Tongue (tissue), 1 donor: ENCODE measurements at regions not wholly inside any gene's neighbourhood (a gene's known extent, or its start where the extent isn't known, plus 50 kb on each side); places are given as distances from the start of the nearest gene placed in this dataset.
"Not testable (repeated sequence)": the region's sequence is repeated elsewhere in the genome, so short reads cannot be mapped to it uniquely, and the experiment has no call there.

Experiments used
- DNase-seq: peaks from one replicate; pipeline ENCODE4 v3.0.0-alpha.2; 2015

DNA sequence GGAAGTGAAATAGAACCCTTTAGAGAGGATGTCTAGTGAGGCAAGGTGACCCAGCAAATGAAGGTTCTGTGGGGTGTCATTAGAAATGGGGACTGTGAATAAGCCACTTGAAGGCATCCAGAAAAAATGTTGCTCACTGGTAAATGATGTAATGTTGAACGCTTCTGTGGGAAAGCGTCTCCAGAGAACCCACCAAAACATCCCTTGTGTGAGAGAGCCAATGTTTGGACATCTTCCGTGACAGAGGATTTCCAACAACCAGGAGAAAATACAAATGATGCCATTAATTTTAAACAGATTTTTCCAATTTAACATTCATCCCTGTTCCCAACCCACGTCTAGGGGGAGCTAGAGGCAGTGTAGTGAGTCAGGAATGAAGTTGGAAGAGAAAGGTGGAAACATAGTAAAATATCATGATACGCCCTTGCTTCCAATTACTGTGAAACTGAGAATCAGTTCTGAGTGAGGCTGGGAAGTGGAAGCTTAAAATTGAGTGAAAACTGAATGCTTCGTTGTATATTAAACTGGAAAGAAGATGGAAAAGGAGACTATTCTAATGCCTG lies 584.2 kb downstream of the CD109 start:
- DNase-seq, result no peak

DNA sequence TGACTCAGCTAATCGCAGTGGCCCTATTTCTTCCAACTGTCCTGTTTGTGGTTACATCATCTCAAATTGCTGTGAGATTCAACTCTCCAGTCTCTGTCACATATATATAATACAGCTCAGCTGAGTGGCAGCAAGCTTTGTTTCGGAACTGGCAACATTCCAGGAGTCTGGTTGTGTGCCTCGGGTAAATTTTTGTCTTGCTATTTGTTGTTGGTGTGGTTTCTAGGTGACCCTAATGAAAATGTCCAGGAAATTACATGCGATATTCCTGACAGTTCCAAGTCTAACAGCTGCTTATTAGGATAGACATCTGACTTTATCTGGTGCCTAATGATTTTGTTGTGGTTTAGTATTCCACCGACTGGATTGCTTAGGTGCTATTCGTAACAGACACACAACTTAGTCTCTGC lies 581.8 kb downstream of the CD109 start:
- peak; percentile 91 for DNase-seq

DNA sequence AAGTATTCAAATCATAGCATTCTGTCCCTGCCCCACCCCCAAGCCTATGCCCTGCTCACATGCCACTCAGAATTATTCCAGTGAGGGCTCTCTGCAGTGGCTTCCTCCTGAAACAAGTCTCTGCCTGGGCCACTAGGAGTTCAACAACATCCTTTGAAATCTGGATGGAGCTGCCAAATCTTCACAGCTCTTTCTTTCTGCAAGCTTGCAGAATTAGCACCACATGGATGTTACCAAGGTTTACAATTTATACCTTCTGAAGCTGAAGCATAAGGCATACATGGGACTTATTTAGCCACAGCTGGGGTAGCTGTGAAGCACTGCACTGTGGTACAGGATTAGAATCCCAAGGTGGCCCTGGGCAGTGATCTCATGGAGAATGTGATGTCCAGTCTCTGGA lies 577.5 kb downstream of the CD109 start:
- DNase-seq, result no peak

DNA sequence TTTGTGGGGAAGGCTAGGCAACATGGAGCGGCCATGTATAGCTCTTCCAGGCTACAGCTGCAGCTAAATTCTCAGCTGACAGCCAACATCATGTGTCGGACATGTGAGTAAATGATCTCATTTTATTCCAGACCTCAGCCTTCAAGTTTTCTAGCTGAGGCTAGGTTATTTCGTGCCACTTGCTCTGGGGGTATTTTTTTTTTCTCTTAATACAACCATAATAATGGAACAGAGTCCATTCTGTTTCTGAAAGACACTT lies 573.5 kb downstream of the CD109 start:
- peak; percentile 63 for DNase-seq

DNA sequence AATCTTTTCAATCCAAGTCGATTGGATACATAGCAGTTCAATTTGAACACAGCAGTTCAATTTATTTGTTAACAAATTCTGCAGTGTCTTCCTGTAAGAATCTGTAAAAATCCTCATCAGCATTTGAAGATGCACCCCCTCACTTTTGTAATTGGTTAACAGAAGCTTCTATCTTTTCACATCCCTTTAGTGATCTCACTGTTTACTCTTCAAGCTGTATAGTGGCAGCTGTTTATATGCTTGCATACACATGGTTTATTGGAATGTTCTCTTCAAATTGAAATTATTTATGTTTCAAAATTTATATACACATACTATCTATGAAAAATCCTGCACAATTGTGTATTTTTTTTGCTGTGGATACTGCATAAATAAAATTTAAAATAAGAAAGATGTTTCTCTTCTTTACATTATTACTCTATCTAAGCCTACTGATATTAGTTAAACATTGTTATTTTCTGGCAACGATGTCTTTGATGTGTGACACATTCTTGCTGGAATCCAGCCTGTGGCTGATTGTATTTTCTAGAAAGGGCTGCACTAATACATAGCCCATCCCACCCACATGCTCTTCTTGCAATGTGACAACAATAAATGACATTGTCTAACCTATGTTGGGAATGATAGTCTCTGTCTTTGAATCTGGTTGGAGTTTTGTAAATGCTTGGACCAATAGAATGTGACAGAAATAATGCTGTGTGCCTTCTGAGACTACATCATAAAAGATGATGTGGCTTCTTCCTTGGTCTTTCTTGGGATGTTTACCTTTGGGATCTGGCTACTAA lies 573.0 kb downstream of the CD109 start:
- peak; percentile 36 for DNase-seq

- DNase-seq, result no peak
Observed at GRCh38 chr6:74259981-74260380, 564.0 kb downstream of the CD109 start.

DNA sequence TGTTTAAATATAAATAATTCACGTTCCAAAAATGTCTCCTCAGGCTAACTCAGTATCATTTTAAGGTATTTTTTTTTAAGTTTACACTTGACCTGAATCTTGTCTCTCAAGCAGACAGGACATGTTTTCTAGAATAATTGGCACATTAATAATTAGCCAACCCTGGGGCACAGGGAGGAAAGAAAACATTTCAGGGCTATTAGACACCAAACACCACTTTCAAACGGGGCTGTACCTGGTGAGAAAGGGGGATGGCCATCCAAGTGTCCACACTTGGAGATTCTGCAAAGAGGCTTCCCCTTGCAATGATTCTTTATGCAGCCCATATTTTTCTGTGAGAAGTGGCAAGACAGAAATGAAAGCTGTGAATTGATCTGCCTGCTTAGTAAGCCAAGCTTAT lies 560.8 kb downstream of the CD109 start:
- DNase-seq, result no peak

DNA sequence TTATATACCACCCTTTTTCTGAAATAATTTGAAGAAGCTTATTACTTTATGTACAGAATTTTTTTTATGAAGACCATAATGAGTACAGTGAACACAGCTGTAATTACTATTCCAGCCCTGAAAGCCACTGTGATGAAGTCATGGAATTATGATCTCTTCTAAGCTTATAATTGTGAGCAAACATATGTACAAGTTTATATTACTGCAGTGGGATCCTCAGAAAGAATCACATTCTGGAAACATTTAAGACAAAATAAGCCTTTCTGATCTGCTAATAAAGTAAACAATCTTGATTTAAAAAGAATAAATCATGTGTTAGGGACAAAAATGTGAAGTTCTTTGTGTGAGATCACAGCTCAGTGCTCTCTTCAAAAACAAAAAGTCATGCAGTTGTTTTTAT lies 560.4 kb downstream of the CD109 start:
- DNase-seq, result peak; percentile 81

GRCh38 chr6:74255007-74255406 lies 559.0 kb downstream of the CD109 start:
- not testable (repeated sequence) for DNase-seq

DNA sequence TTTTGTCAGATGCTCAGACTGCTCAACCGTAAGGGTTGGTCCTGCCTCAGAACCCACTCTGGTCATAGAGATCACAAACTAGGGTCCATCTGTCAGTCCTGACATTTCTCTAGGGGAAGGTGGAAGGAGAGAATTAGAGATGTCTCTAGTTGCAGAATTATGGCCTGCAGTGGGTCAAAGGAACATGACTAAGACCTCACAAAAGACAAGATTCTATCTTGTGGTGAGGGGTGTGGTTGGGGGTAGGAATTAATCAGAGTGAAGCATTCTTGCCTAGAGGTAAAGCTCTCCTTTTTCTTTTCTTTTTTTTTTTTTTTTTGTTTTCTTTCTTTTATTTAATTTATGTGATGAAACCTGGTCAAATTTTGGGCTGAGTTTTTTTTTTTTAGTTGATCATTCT lies 558.1 kb downstream of the CD109 start:
- not testable (repeated sequence) for DNase-seq

DNA sequence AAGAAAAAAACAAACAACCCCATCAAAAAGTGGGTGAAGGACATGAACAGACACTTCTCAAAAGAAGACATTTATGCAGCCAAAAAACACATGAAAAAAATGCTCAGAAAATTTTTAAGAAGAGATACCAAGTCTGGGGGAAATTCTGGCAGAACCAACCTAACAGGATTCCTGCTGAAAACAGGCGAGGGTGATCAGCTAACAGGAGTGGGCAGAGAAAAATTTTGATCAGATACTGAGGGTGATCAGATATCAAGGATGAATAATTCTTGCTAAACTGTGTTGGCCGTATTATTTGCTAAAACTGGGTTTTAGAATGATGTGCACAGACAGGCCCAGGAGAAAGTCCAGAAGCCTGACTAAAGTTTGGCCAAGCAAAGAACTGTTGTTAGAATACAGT lies 557.3 kb downstream of the CD109 start:
- no peak for DNase-seq

DNA sequence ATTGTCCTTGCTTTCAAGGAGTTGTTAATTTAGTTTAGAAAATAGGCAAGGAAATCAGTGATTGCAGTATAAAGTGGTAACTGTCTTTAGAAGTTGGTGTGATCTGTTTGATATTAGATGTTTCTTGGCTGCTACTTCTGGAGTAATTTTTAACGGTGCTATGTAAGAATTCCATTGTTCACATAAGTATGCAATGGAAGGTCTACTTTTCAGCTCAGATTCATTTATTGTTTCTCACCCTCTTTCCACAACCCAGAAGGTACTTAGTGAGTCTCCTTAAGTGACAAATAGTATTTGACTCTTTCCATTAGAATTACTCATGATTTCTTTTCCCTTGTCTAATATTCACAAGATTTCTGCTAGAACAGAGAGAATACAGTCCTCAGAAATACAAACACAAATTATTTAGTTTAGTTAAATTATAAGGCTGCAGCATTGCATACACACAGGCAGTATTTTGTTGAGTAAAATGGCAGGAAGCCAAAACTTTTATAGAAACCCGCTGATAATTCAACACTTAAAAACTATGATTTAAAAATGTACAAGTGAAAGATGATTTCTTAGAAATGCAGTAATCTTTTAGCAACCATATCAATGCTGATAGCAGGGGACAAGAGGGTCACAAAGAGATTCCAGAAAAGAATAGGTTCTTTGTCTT lies 554.3 kb downstream of the CD109 start:
- no peak for DNase-seq

GRCh38 chr6:74249658-74250057 lies 553.7 kb downstream of the CD109 start:
- DNase-seq, result no peak

GRCh38 chr6:74248966-74249365 lies 553.0 kb downstream of the CD109 start:
- no peak for DNase-seq

DNA sequence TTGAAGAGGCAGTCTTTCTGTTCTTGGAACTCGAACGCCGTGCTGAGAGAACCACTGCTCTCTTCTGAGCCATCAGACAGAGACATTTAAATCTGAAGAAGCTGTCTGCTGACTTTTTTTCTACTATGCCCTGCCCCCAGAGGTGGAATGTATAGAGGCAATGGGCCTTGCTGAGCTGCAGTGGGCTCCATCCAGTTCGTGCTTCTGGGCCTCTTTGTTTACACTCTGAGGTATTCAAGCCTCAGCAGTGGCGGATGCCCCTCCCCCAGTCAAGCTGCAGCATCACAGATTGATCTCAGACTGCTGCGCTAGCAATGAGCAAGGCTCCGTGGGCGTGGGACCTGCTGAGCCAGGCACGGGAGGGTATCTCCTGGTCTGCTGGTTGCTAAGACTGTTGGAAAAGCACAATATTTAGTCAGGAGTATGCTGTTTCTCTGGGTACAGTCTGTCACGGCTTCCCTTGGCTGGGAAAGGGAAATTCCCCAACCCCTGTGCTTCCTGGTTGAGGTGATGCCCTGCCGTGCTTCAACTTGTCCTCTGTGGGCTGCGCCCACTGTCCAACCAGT lies 526.8 kb downstream of the CD109 start:
- no peak for DNase-seq

- no peak for DNase-seq
Observed at GRCh38 chr6:74213995-74214394, 518.0 kb downstream of the CD109 start.

DNA sequence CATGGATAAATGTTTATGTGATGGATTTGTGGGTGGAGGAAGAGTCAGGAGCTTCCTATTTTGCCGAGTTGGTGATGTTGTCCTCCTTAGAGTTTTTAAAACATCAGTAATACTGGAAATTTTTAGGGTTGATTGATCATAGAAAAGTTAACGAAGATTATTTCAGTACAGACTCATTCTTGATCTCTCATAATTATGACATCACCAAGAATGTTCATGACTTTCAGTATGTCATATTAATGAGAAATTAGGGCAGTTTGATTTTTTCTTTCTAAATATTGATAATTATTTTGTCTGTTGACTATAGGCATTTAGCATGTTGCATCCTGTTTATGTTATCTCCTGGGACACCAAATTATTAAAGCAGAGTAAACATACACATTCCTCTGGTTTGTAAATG lies 512.2 kb downstream of the CD109 start:
- no peak for DNase-seq

DNA sequence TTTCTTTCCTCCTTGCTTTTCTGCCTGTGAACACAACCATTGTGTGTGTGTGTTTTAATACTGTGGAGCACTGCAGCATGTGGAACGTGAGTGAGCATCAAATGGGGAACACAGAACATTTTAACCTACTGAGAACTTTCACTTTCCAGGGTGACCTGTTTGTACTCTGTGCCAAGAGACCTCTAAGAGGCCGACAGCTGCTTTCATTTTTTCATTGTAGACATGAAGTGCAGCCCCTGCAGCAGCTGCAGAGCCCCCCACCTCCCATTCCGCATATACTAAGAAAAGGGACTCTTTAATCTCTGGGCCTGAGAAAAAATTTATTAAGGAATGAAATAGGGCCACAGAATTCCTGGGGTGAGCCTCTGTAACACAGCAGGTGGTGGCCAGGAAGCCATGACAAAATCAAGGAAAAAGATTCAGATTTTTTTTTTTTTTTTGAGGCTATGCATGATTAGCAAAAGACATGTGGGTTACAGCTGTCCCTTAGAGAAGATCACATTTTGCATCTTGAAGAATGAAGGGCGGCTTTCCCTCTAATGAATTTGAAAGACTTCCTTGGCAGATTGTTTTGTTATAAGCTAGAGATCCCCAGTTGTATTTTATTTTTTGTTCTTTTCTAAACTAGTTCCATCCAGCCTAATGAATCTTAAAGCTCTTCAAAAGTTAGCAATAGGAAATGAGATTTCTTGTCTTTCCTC lies 503.4 kb downstream of the CD109 start:
- peak; percentile 70 for DNase-seq

- no peak for DNase-seq
Observed at GRCh38 chr6:74197310-74197709, 501.3 kb downstream of the CD109 start.

- no peak for DNase-seq
Observed at GRCh38 chr6:74187811-74188210, 491.8 kb downstream of the CD109 start.

DNA sequence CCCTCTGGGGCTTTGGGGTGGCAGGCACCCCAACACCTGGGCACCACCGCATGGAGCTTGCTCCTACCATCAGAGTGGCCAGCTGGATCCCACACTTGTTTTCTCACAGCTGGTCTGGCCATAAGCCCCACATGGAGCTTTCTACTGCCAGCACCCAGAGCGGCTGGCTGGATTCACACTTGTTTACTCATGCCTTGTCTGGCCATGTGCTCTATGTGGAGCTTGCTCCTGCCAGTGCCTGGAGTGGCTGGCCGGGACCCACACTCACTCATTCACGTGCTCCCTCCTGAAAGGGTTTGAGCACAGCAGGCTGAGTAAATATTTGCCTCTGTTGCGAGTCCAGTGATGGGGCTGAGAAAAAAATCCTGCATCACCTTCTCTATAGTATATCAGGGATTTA lies 487.0 kb downstream of the CD109 start:
- no peak for DNase-seq

GRCh38 chr6:74181471-74181870 lies 485.5 kb downstream of the CD109 start:
- no peak for DNase-seq

DNA sequence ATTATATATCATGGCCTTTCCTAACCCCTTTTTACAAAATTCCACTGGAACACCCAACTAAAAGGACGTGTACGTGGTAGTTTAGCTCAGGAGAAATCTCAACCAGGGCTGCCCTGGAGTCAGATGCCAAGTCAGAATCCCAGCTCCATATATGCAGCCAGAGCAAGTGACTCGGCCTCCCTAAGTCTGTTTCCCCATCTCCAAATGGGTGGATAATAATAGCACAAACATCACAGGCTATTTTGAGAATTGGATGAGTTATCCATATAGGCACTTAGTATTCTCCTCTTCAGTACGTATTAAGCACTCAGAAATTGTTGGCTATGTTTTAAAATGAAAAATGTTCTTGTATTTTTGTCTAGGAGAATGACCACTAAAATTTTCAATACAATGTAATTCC lies 481.5 kb downstream of the CD109 start:
- DNase-seq, result peak; percentile 34
